Ascending aorta (tissue), 2 donors: ENCODE measurements at regions not wholly inside any gene's neighbourhood (a gene's known extent, or its start where the extent isn't known, plus 50 kb on each side); places are given as distances from the start of the nearest gene placed in this dataset.

Experiments used
- DNase-seq, 2 donors: peaks; one replicate each; pipeline ENCODE4 v3.0.0-alpha.2; 2019; ENCODE audit warnings: low spot score in 2 of 2
- H3K27ac ChIP-seq, 2 donors: fragments of 200-600 bp; sonication (generic); one replicate each; pipeline ENCODE4 v1.5.1; 2016 to 2017; ENCODE audit warnings: mild to moderate bottlenecking in 1 of 2
- H3K27me3 ChIP-seq: fragments of 200-600 bp; sonication (generic); one replicate; pipeline ENCODE4 v1.5.1; 2017
- H3K36me3 ChIP-seq, 2 donors: fragments of 200-600 bp; sonication (generic); one replicate each; pipeline ENCODE4 v1.5.1; 2016
- H3K4me1 ChIP-seq, 2 donors: fragments of 200-600 bp; sonication (generic); one replicate each; pipeline ENCODE4 v1.5.1; 2016 to 2017; ENCODE audit warnings: mild to moderate bottlenecking in 1 of 2
- H3K4me3 ChIP-seq, 2 donors: fragments of 200-600 bp; sonication (generic); one replicate each; pipeline ENCODE4 v1.5.1; 2016 to 2017; ENCODE audit warnings: mild to moderate bottlenecking in 1 of 2
- H3K9me3 ChIP-seq, 2 donors: fragments of 200-600 bp; sonication (generic); one replicate each; pipeline ENCODE4 v1.5.1; 2016
- CTCF ChIP-seq, 3 experiments: fragments of 200-600 bp in 2 of 3; fragments of 450-650 bp in 1 of 3; sonication (generic) in 2 of 3; IDR thresholded peaks; one replicate each; pipeline ENCODE4 v1.5.1; 2016 to 2019; ENCODE audit warnings: antibody characterized with exemption in 3 of 3, mild to moderate bottlenecking in 1 of 3, moderate library complexity in 1 of 3
- intact Hi-C: fragments of 100-400 bp; cut with DNase I; formaldehyde crosslinking; loops from one replicate; pipeline ENCODE4 v1.15.1; 2023

GRCh38 chr17:83175822-83176622 lies 96.6 kb downstream of the METRNL start:
- Histone ChIP-seq H3K27me3 (no peaks in the 10 kb centered on the region), H3K4me1 (no peaks in the 10 kb centered on the region), H3K4me3 (no peak overlapping the region), H3K9me3 (no peaks in the 10 kb centered on the region), H3K27ac (no peak overlapping the region), H3K36me3 (no peaks in the 10 kb centered on the region)
- DNase-seq = no peak
- no peak for TF ChIP-seq CTCF (IDR thresholded peaks at IDR 0.05)
- intact Hi-C loops = no loop called here

GRCh38 chr17:83176623-83177583 lies 97.5 kb downstream of the METRNL start:
- Histone ChIP-seq H3K27me3 (no peaks in the 10 kb centered on the region), H3K4me1 (no peaks in the 10 kb centered on the region), H3K4me3 (no peak overlapping the region), H3K36me3 (no peaks in the 10 kb centered on the region), H3K27ac (no peak overlapping the region), H3K9me3 (no peaks in the 10 kb centered on the region)
- intact Hi-C loops = no loop called here
- no peak for DNase-seq
- TF ChIP-seq CTCF (IDR thresholded peaks at IDR 0.05) = no peak

DNA sequence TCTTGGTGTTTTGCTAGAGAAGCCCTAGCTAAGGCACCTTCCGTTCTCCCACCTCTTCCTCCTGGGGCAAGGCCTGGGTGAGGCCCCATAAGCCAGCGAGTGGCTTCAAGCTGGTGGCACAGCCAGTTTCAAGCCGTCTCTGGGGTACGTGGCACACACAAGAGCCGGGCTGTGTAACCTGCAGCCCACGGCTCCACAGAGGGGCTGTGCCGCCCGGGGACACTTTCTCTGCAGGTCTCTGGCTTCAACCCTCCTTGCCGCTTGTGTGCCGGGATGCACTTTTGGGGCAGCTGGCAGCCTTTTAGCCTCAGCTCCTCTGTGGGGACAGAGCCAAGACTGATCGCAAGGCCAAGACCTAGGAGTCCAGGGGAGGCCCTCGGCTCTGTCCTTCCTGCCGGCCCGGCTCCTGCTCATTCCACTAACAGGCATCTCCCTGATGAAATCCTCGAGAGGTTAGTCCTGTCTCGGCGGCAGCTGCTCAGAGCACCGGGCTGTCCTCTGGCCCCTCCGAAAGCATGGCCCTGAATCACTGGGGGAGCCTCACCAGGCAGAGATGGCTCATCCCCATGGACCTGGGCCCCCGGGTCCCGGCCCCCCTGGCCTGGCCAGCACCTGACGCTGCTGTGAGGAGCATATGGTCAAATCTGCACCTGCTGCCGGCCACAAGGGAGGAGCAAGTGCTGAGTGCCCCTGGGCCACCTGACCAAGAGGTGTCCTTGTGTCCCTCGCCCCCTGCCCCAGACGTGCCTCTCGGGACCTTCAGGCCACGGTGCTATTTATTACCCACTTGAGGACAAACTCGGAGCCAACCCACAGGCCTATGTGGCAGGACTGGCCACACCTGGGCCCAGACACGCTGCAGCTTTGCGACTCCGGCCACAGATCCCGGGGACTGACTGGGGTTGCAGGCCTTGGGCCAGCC lies 98.5 kb downstream of the METRNL start:
- Histone ChIP-seq H3K4me3 (no peak overlapping the region), H3K9me3 (no peaks in the 10 kb centered on the region), H3K27me3 (no peaks in the 10 kb centered on the region), H3K27ac (no peak overlapping the region), H3K36me3 (no peaks in the 10 kb centered on the region), H3K4me1 (no peaks in the 10 kb centered on the region)
- no peak for DNase-seq
- TF ChIP-seq CTCF (IDR thresholded peaks at IDR 0.05) = no peak
- intact Hi-C loops = no loop called here

- H3K36me3 ChIP-seq = no peaks in the 10 kb centered on the region
- peak in 1 of 2 donors; percentile 58 for DNase-seq
- peaks cover 0 to 3% of the 10 kb centered on the region in 2 donors for H3K4me1 ChIP-seq
- no peak overlapping the region for H3K27ac ChIP-seq
- intact Hi-C loops = no loop called here
- no peaks in the 10 kb centered on the region for H3K27me3 ChIP-seq
- no peak overlapping the region for H3K4me3 ChIP-seq
- TF ChIP-seq CTCF (IDR thresholded peaks at IDR 0.05) = no peak
- H3K9me3 ChIP-seq = no peaks in the 10 kb centered on the region
Measured at GRCh38 chr17:83178533-83179304, 99.3 kb downstream of the METRNL start.
